Endothelial cell of umbilical vein (primary cell): ENCODE measurements at regions not wholly inside any gene's neighbourhood (a gene's known extent, or its start where the extent isn't known, plus 50 kb on each side); places are given as distances from the start of the nearest gene placed in this dataset.

ENCODE experiments used
- BruUV-seq: library from RNA; stranded (reverse); fragments of 400-500 nt; replicated peaks from 2 replicates; lab custom pipeline; 2021; lab: Mats Ljungman, UMichigan
- CTCF ChIA-PET: fragments of 300-600, 350-600 bp; sonication (Branson Sonifier 250); formaldehyde crosslinking; loops from one replicate; lab custom pipeline; 2021; ENCODE audit warnings: antibody characterized with exemption, inconsistent platforms; lab: Charles Lee
- POLR2A ChIA-PET: fragments of 300-600, 350-600 bp; sonication (Branson Sonifier 250); formaldehyde crosslinking; loops from one replicate; lab custom pipeline; 2021; ENCODE audit warnings: antibody characterized with exemption, inconsistent platforms; lab: Charles Lee
- DNase-seq: peaks from one replicate; pipeline ENCODE4 v3.0.0-alpha.2; 2011; ENCODE audit warnings: low read depth, low spot score
- FAIRE-seq: peaks from 2 replicates; lab custom pipeline; 2011; peaks lifted over from hg19 to GRCh38; lab: Jason Lieb, UNC
- H2AFZ ChIP-seq: 2 replicates; pipeline ENCODE4 v1.6.0; 2012; ENCODE audit warnings: low read depth, low read length, control low read depth, inconsistent platforms
- H3K27ac ChIP-seq: 2 replicates; pipeline ENCODE4 v1.5.1; 2011; ENCODE audit warnings: low read depth, mild to moderate bottlenecking, control low read depth, low read length, moderate library complexity; ENCODE audit not compliant: insufficient read depth
- H3K27me3 ChIP-seq, 2 experiments: 2 replicates each; pipeline versions ENCODE4 v1.6.0 to v1.6.1; 2011; ENCODE audit warnings: low read length in 2 of 2, mixed read lengths in 1 of 2; ENCODE audit not compliant: control insufficient read depth in 2 of 2, insufficient read depth in 2 of 2
- H3K36me3 ChIP-seq, 2 experiments: 2 replicates in 1 of 2; 3 replicates in 1 of 2; pipeline ENCODE4 v1.5.1; 2011; ENCODE audit warnings: low read length in 2 of 2, mild to moderate bottlenecking in 1 of 2, moderate library complexity in 1 of 2; ENCODE audit not compliant: control insufficient read depth in 2 of 2, insufficient read depth in 2 of 2; ENCODE audit errors: extremely low read depth in 1 of 2
- H3K4me1 ChIP-seq: 3 replicates; pipeline ENCODE4 v1.5.1; 2011; ENCODE audit warnings: mild to moderate bottlenecking, low read length; ENCODE audit not compliant: control insufficient read depth, insufficient read depth; ENCODE audit errors: extremely low read depth
- H3K4me2 ChIP-seq: 2 replicates; pipeline ENCODE4 v1.6.1; 2011; ENCODE audit warnings: low read length, control low read depth, mixed read lengths; ENCODE audit not compliant: insufficient read depth
- H3K4me3 ChIP-seq, 3 experiments: fragments of 200-600 bp in 1 of 3; sonication (generic), shearing (Covaris generic) in 1 of 3; replicated peaks in 1 of 3; 2 replicates each; pipeline ENCODE4 v1.5.1; 2011 to 2016; ENCODE audit warnings: control low read depth in 3 of 3, low read length in 3 of 3, mild to moderate bottlenecking in 2 of 3, inconsistent platforms in 1 of 3, low read depth in 1 of 3, moderate library complexity in 1 of 3; ENCODE audit not compliant: insufficient read depth in 1 of 3
- H3K79me2 ChIP-seq: 2 replicates; pipeline ENCODE4 v1.6.0; 2012; ENCODE audit warnings: low read length, inconsistent platforms; ENCODE audit not compliant: control insufficient read depth, insufficient read depth
- H3K9ac ChIP-seq: replicated peaks from 2 replicates; pipeline ENCODE3; 2011; ENCODE audit warnings: low read length, control low read depth; ENCODE audit not compliant: insufficient read depth; ENCODE audit errors: extremely low read depth
- H3K9me1 ChIP-seq: replicated peaks from 3 replicates; pipeline ENCODE4 v1.6.0; 2011; ENCODE audit warnings: mild to moderate bottlenecking, low read length; ENCODE audit not compliant: control insufficient read depth, insufficient read depth; ENCODE audit errors: extremely low read depth
- H3K9me3 ChIP-seq: replicated peaks from 2 replicates; pipeline ENCODE4 v1.5.1; 2012; ENCODE audit warnings: low read length, inconsistent platforms; ENCODE audit not compliant: control insufficient read depth, insufficient read depth
- H4K20me1 ChIP-seq: replicated peaks from 2 replicates; pipeline ENCODE3; 2011; ENCODE audit warnings: mild to moderate bottlenecking, low read length; ENCODE audit not compliant: control insufficient read depth, insufficient read depth; ENCODE audit errors: extremely low read depth
- EZH2 ChIP-seq: IDR thresholded peaks from 2 replicates; pipeline ENCODE4 v1.6.1; 2012; ENCODE audit warnings: borderline replicate concordance, low read depth, mild to moderate bottlenecking, moderate library complexity, low read length, inconsistent platforms; ENCODE audit not compliant: severe bottlenecking
- FOS ChIP-seq: IDR thresholded peaks from 2 replicates; pipeline ENCODE4 v1.6.1; 2011; ENCODE audit warnings: mild to moderate bottlenecking, low read length, moderate library complexity, borderline replicate concordance; ENCODE audit not compliant: insufficient read depth
- GATA2 ChIP-seq: IDR thresholded peaks from 2 replicates; pipeline ENCODE4 v1.7.0; 2011; ENCODE audit warnings: low read depth, mild to moderate bottlenecking, moderate library complexity, mixed read lengths, low read length; ENCODE audit not compliant: insufficient read length, insufficient read depth
- JUN ChIP-seq: IDR thresholded peaks from 2 replicates; pipeline ENCODE4 v1.6.1; 2011; ENCODE audit warnings: borderline replicate concordance, low read depth; ENCODE audit not compliant: insufficient read length, insufficient read depth
- MYC ChIP-seq: IDR thresholded peaks from one replicate; pipeline ENCODE4 v1.6.1; 2011; ENCODE audit warnings: mild to moderate bottlenecking, low read depth, low read length
- POLR2A ChIP-seq: IDR thresholded peaks from 2 replicates; pipeline ENCODE4 v1.6.1; 2012; ENCODE audit warnings: low read depth, mild to moderate bottlenecking, control low read depth, low read length
- POLR2AphosphoS5 ChIP-seq: IDR thresholded peaks from 2 replicates; pipeline ENCODE4 v1.6.1; 2012; ENCODE audit warnings: low read depth, mild to moderate bottlenecking, control low read depth, low read length, moderate library complexity; ENCODE audit not compliant: insufficient read depth
- dilution Hi-C: fragments of 300-500 bp; cut with MboI; formaldehyde crosslinking; loops from one replicate; pipeline ENCODE4 v1.15.0; 2019; ENCODE audit warnings: low sequenced_read_pairs; ENCODE audit not compliant: extremely low pct_ligation_motif_present
- intact Hi-C: fragments of 100-400 bp; cut with micrococcal nuclease; formaldehyde crosslinking; loops from one replicate; pipeline ENCODE4 v1.10.0; 2022
- TF ChIP-seq, protein P1 (sequence below), 2 donors: IDR thresholded peaks; 1 replicate in 1 of 2; 2 replicates in 1 of 2; pipeline ENCODE4 v1.5.1; 2011; ENCODE audit warnings: low read length in 2 of 2, mild to moderate bottlenecking in 2 of 2, moderate library complexity in 2 of 2, control low read depth in 1 of 2, inconsistent platforms in 1 of 2, low read depth in 1 of 2; ENCODE audit not compliant: insufficient read depth in 1 of 2; ENCODE audit errors: extremely low read depth in 1 of 2
- TF ChIP-seq, protein P2 (sequence below): IDR thresholded peaks from 2 replicates; pipeline ENCODE4 v1.6.1; 2011; ENCODE audit not compliant: insufficient read depth, insufficient read length

DNA sequence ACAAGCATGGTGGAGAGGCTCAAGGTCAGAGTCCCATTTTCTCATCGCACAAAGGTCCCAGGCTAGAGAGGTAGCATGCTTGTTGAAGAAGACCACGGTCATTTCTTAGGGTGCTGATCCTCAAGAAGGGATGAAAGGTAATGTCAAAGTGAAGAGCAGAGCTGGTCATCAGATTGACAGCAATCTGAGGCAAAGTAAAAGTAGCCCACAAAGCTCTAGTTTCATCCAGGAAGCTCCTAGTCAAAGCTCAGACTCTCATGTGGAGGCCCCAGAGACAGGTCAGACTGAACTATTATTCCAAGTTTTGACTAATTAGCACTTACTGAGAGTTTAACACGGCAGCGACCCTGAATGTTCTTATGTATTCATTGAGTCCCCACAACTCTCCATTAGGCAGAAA lies 270.6 kb downstream of the RPS29 start:
- Histone ChIP-seq H3K4me3 (no peak overlapping the region), H2AFZ (no peak overlapping the region), H3K79me2 (no peaks in the 10 kb centered on the region), H3K9ac (no peak overlapping the region), H4K20me1 (no peaks in the 10 kb centered on the region), H3K27me3 (no peaks in the 10 kb centered on the region), H3K36me3 (no peaks in the 10 kb centered on the region), H3K9me1 (no peaks in the 10 kb centered on the region), H3K9me3 (no peaks in the 10 kb centered on the region), H3K4me1 (no peaks in the 10 kb centered on the region), H3K4me2 (no peak overlapping the region), H3K27ac (no peak overlapping the region)
- ChIA-PET POLR2A (no interaction called here), CTCF (no interaction called here)
- BruUV-seq, result no TSS peak
- FAIRE-seq, result no peak
- intact Hi-C loops (no loop called here), dilution Hi-C loops (no loop called here)
- TF ChIP-seq GATA2 (no peak), POLR2A (no peak), MYC (no peak), JUN (no peak), FOS (no peak)
- TF ChIP-seq, protein P1, sequence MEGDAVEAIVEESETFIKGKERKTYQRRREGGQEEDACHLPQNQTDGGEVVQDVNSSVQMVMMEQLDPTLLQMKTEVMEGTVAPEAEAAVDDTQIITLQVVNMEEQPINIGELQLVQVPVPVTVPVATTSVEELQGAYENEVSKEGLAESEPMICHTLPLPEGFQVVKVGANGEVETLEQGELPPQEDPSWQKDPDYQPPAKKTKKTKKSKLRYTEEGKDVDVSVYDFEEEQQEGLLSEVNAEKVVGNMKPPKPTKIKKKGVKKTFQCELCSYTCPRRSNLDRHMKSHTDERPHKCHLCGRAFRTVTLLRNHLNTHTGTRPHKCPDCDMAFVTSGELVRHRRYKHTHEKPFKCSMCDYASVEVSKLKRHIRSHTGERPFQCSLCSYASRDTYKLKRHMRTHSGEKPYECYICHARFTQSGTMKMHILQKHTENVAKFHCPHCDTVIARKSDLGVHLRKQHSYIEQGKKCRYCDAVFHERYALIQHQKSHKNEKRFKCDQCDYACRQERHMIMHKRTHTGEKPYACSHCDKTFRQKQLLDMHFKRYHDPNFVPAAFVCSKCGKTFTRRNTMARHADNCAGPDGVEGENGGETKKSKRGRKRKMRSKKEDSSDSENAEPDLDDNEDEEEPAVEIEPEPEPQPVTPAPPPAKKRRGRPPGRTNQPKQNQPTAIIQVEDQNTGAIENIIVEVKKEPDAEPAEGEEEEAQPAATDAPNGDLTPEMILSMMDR (IDR thresholded peaks at IDR 0.05; ENCODE audit: extremely low read depth in 1 of 2, insufficient read depth in 1 of 2, low read depth in 1 of 2, low read length in 2 of 2), result no peak
- DNase-seq, result no peak

DNA sequence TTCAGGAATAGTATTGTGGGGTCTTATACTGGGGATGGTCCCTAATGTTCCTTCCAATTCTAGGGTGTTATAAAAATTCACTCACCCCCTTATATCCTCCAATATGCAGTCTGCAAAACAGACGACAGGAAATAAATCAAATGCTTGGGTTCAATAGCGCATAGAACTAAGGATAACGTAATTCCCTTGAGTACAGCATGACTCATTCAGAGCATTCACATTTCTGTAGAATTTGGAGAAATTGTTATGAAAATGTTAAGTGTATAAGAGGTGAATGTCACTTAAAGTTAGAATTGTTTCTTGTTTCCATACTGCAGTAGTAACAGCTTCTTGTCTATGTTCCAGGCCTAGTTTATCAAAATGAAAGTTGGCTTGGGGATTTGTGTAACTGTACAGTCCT lies 271.4 kb downstream of the RPS29 start:
- Histone ChIP-seq H3K4me1 (no peaks in the 10 kb centered on the region), H3K27me3 (no peaks in the 10 kb centered on the region), H4K20me1 (no peaks in the 10 kb centered on the region), H3K9me1 (no peaks in the 10 kb centered on the region), H3K4me2 (no peak overlapping the region), H3K4me3 (no peak overlapping the region), H3K27ac (no peak overlapping the region), H3K9ac (no peak overlapping the region), H3K79me2 (no peaks in the 10 kb centered on the region), H2AFZ (no peak overlapping the region), H3K9me3 (no peaks in the 10 kb centered on the region), H3K36me3 (no peaks in the 10 kb centered on the region)
- POLR2A ChIA-PET, result no interaction called here
- intact Hi-C loops, result no loop called here
- TF ChIP-seq, protein P1 (IDR thresholded peaks at IDR 0.05; ENCODE audit: extremely low read depth in 1 of 2, insufficient read depth in 1 of 2, low read depth in 1 of 2, low read length in 2 of 2), result no peak
- TF ChIP-seq FOS (no peak), JUN (no peak), POLR2AphosphoS5 (no peak), POLR2A (no peak), MYC (no peak), GATA2 (no peak), EZH2 (no peak)
- TF ChIP-seq, protein P2, sequence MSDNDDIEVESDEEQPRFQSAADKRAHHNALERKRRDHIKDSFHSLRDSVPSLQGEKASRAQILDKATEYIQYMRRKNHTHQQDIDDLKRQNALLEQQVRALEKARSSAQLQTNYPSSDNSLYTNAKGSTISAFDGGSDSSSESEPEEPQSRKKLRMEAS, result no peak
- DNase-seq (no peak), FAIRE-seq (no peak)
- CTCF ChIA-PET, result interaction anchor here (1.0 kb wide), 1 partner anchor 11 kb away, joined by 3 read pairs; no protein-coding TSS in a partner anchor
- dilution Hi-C loops, result no loop called here
- BruUV-seq, result no TSS peak
